ENCODE measurements at regions not wholly inside any gene's neighbourhood (a gene's known extent, or its start where the extent isn't known, plus 50 kb on each side); places are given as distances from the start of the nearest gene placed in this dataset.

DNA sequence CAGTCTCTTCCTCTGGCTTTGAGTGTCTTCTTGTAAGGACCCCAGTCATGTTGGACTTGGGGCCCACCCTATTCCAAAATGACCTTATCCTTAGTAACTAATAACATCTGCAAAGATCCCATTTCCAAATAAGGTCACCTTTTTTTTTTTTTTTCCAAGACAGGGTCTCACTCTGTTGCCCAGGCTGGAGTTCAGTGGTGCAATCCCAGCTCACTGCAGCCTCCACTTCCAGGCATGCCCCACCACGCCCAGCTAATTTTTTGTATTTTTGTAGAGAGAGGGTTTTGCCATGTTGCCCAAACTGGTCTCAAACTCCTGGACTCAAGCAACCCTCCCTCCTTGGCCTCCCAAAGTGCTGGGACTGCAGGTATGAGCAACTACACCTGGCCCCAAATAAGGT, 118.8 kb upstream of the GSE1 start:
- Mint-ChIP-seq H3K9me3 (peaks cover 2% of the 10 kb centered on the region), H3K4me1 (peaks cover 9% of the 10 kb centered on the region), H3K36me3 (ENCODE audit: low read depth) (peaks cover 1% of the 10 kb centered on the region), H3K27ac (no peak overlapping the region), H3K4me3 (no peak overlapping the region), H3K27me3 (ENCODE audit: insufficient read depth) (no peaks in the 10 kb centered on the region)
- no peaks in the 10 kb centered on the region for H3K9me3 ChIP-seq (ENCODE audit: control insufficient read depth, low read length)
- DNase-seq, result no peak
- TF ChIP-seq, protein P1, sequence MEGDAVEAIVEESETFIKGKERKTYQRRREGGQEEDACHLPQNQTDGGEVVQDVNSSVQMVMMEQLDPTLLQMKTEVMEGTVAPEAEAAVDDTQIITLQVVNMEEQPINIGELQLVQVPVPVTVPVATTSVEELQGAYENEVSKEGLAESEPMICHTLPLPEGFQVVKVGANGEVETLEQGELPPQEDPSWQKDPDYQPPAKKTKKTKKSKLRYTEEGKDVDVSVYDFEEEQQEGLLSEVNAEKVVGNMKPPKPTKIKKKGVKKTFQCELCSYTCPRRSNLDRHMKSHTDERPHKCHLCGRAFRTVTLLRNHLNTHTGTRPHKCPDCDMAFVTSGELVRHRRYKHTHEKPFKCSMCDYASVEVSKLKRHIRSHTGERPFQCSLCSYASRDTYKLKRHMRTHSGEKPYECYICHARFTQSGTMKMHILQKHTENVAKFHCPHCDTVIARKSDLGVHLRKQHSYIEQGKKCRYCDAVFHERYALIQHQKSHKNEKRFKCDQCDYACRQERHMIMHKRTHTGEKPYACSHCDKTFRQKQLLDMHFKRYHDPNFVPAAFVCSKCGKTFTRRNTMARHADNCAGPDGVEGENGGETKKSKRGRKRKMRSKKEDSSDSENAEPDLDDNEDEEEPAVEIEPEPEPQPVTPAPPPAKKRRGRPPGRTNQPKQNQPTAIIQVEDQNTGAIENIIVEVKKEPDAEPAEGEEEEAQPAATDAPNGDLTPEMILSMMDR (conservative IDR thresholded peaks at IDR 0.05), result no peak
- H3K4me1 ChIP-seq (ENCODE audit: control insufficient read depth, insufficient read depth, low read length), result peaks cover 7% of the 10 kb centered on the region
- H3K9ac ChIP-seq (ENCODE audit: extremely low read depth, low read length, poor library complexity, severe bottlenecking), result no peak overlapping the region
- H3K36me3 ChIP-seq (ENCODE audit: control insufficient read depth, insufficient read depth, low read length), result no peaks in the 10 kb centered on the region
- H3K4me3 ChIP-seq (ENCODE audit: low read length), result no peak overlapping the region
- WGBS, 2 experiments (ENCODE audit: insufficient coverage in 1 of 2, insufficient read length in 1 of 2), result 100% methylated on average over 1 of the region's 1 CpG; no CpG with 5 or more reads in 1 of the 2 experiments
- H3K27ac ChIP-seq (ENCODE audit: low read depth, low read length), result no peak overlapping the region
- H3K27me3 ChIP-seq (ENCODE audit: control insufficient read depth, insufficient read depth, low read length, poor library complexity, severe bottlenecking), result no peaks in the 10 kb centered on the region

DNA sequence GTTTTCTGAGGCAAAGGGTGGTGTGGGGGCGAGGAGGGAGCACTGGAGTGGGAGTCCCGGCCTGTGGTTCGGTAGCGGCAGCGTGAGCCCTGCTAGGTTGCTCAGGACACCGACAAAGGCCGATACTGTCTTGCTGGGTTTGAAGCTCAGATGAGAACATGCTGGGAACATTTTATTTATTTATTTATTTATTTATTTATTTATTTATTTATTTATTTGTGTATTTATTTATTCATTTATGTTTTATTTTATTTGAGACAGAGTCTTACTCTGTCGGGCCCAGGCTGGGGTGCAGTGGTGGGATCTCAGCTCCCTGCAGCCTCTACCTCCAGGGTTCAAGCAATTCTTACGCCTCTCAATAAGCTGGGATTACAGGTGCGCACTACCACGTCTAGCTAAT, 117.9 kb upstream of the GSE1 start:
- H3K4me1 ChIP-seq (ENCODE audit: control insufficient read depth, insufficient read depth, low read length), result peaks cover 7% of the 10 kb centered on the region
- H3K9me3 Mint-ChIP-seq, result peaks cover 2% of the 10 kb centered on the region

DNA sequence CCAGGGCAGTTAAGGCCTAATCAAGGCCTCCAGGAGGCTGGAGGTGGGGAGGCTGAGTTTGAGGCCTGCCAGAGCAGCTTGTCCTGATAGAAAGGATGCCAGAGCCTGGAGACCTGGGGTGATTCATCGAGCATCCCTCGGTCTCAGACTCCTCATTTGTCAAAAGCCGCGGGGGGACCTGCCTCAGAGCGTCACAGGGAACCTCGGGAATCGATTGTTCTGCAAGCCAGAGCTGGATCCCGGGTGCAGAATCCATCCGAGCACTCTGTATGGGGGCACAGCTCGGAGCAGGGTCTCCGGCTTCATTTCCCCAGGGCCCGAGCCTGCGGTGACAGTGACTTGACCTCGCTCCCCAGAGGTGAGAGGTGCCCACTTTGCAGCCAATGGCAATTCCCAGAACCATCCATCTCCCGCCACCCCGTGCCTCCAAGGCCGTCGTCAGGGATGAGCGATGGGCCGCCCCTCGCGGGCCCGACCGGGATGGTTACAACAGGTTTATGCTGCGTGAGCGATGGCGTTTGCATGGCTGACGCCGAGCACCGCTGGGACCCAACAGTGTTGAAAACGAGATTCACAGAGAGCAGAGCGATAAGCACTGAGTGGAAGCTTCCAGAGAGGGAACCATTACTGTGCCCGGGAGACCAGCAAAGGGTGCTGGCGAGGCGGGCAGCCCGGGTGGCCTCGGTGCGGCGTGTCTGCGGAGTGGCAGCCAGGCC, 117.1 kb upstream of the GSE1 start:
- no peak overlapping the region for H3K27ac Mint-ChIP-seq
- Histone ChIP-seq H3K27ac (ENCODE audit: low read depth, low read length) (no peak overlapping the region), H3K27me3 (ENCODE audit: control insufficient read depth, insufficient read depth, low read length, poor library complexity, severe bottlenecking) (no peaks in the 10 kb centered on the region), H3K36me3 (ENCODE audit: control insufficient read depth, insufficient read depth, low read length) (no peaks in the 10 kb centered on the region), H3K4me3 (ENCODE audit: low read length) (no peak overlapping the region), H3K4me1 (ENCODE audit: control insufficient read depth, insufficient read depth, low read length) (peaks cover 7% of the 10 kb centered on the region), H3K9me3 (ENCODE audit: control insufficient read depth, low read length) (no peaks in the 10 kb centered on the region), H3K9ac (ENCODE audit: extremely low read depth, low read length, poor library complexity, severe bottlenecking) (no peak overlapping the region)
- peaks cover 2% of the 10 kb centered on the region for H3K9me3 Mint-ChIP-seq
- no peaks in the 10 kb centered on the region for H3K27me3 Mint-ChIP-seq (ENCODE audit: insufficient read depth)
- 92% methylated on average over 35 to 40 of the region's 40 CpGs for WGBS, 2 experiments (ENCODE audit: insufficient coverage in 1 of 2, insufficient read length in 1 of 2)
- TF ChIP-seq, protein P1 (conservative IDR thresholded peaks at IDR 0.05), result no peak
- peaks cover 9% of the 10 kb centered on the region for H3K4me1 Mint-ChIP-seq
- H3K4me3 Mint-ChIP-seq, result no peak overlapping the region
- H3K36me3 Mint-ChIP-seq (ENCODE audit: low read depth), result peaks cover 1% of the 10 kb centered on the region
- no peak for DNase-seq

More for the DNA sequence above, 117.9 kb upstream of the GSE1 start:
- Mint-ChIP-seq H3K4me3 (no peak overlapping the region), H3K4me1 (peaks cover 9% of the 10 kb centered on the region), H3K27ac (peak overlapping the region; percentile 55), H3K27me3 (ENCODE audit: insufficient read depth) (no peaks in the 10 kb centered on the region), H3K36me3 (ENCODE audit: low read depth) (peaks cover 1% of the 10 kb centered on the region)
- 96 to 97% methylated on average over 8 to 11 of the region's 11 CpGs for WGBS, 2 experiments (ENCODE audit: insufficient coverage in 1 of 2, insufficient read length in 1 of 2)
- H3K9ac ChIP-seq (ENCODE audit: extremely low read depth, low read length, poor library complexity, severe bottlenecking), result no peak overlapping the region
- TF ChIP-seq, protein P1 (conservative IDR thresholded peaks at IDR 0.05), result no peak
- no peaks in the 10 kb centered on the region for H3K9me3 ChIP-seq (ENCODE audit: control insufficient read depth, low read length)
- H3K36me3 ChIP-seq (ENCODE audit: control insufficient read depth, insufficient read depth, low read length), result no peaks in the 10 kb centered on the region
- no peak overlapping the region for H3K4me3 ChIP-seq (ENCODE audit: low read length)
- no peaks in the 10 kb centered on the region for H3K27me3 ChIP-seq (ENCODE audit: control insufficient read depth, insufficient read depth, low read length, poor library complexity, severe bottlenecking)
- no peak overlapping the region for H3K27ac ChIP-seq (ENCODE audit: low read depth, low read length)
- DNase-seq, result no peak

All from endodermal cell (in vitro differentiated cells).